ENCODE measurements at regions not wholly inside any gene's neighbourhood (a gene's known extent, or its start where the extent isn't known, plus 50 kb on each side); places are given as distances from the start of the nearest gene placed in this dataset.
"Not testable (repeated sequence)": the region's sequence is repeated elsewhere in the genome, so short reads cannot be mapped to it uniquely, and the experiment has no call there.

DNA sequence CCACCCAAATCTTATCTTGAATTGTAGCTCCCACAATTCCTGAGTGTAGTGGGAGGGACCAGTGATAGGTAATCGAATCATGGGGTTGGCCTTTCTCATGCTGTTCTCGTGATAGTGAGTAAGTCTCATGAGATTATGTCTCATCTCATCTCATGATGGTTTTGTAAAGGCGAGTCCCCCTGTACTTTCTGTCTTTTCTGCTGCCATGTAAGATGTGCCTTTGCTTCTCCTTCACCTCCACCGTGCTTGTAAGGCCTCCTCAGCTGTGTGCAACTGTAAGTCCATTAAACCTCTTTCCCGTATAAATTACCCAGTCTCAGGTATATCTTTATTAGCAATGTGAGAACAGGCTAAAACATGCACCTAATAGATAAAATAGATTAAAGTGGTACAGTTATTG is 756.4 kb upstream of the SLITRK5 start:
- TF ChIP-seq JUND (IDR thresholded peaks at IDR 0.05; ENCODE audit: low read depth) = no peak
- in situ Hi-C loops (cut with HindIII; ENCODE audit: low pct_unique_long_range_greater_than_20kb, low sequenced_read_pairs) = no loop called here

DNA sequence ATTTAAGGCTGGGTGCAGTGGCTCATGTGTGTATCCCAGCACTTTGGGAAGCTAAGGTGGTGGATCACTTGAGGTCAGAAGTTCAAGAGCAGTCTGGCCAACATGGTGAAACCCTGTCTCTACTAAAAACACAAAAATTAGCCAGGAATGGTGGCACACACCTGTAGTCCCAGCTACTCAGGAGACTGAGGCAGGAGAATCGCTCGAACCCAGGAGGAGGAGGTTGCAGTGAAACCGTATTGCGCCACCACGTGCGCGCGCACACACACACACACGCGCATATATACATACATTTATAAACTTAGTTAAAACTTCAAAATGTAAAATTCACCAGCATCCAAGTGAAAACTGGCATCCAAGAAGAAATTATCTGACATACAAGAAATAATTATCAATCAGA is 753.7 kb upstream of the SLITRK5 start:
- in situ Hi-C loops (cut with HindIII; ENCODE audit: low pct_unique_long_range_greater_than_20kb, low sequenced_read_pairs); DNase-seq (ENCODE audit: low read depth in 1 of 2, low spot score in 1 of 2): not testable (repeated sequence)

More for the DNA sequence above, 756.4 kb upstream of the SLITRK5 start:
- DNase-seq (ENCODE audit: low read depth in 1 of 2, low spot score in 1 of 2) = no peak

DNA sequence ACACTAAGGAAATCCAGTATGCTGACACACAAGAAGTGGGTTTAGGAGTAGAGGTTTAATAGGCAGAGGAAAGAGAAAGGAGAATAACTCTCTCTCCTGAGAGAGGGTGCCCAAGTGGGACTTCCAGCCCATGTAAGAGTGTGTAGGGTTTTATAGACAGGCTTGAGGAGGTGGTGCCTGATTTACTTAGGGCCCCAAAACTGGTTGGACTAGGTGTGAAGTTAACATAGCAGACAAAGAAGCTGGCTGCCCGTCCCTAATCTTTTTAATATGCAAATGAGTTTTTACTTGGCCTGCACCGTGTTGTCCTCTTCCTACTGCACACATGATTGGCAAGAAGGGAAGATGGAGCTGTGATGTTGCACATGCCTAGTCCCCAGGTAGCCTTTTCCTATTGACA is 752.5 kb upstream of the SLITRK5 start:
- DNase-seq (ENCODE audit: low read depth in 1 of 2, low spot score in 1 of 2) = no peak
- in situ Hi-C loops (cut with HindIII; ENCODE audit: low pct_unique_long_range_greater_than_20kb, low sequenced_read_pairs) = no loop called here
- TF ChIP-seq JUND (IDR thresholded peaks at IDR 0.05; ENCODE audit: low read depth) = no peak

DNA sequence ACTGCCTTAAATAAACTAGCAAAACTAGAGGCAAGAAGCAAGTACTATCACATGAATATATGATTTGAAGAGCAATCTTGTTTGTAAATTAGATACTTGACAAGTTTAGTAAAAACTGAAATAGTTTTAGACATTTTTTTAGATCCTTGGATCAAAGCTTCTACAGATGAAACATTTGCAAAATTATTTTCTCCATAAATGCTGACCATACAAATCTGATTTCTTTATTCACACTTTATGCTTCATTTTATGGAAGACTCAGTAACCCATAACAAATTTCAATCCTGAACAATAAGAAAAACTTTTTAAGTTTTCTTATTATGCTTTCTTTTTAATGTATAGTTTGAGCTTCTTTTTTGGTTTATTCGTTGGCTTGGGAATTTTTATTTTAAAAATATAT is 750.2 kb upstream of the SLITRK5 start:
- DNase-seq (ENCODE audit: low read depth in 1 of 2, low spot score in 1 of 2) = no peak
- TF ChIP-seq JUND (IDR thresholded peaks at IDR 0.05; ENCODE audit: low read depth) = no peak
- in situ Hi-C loops (cut with HindIII; ENCODE audit: low pct_unique_long_range_greater_than_20kb, low sequenced_read_pairs) = no loop called here

DNA sequence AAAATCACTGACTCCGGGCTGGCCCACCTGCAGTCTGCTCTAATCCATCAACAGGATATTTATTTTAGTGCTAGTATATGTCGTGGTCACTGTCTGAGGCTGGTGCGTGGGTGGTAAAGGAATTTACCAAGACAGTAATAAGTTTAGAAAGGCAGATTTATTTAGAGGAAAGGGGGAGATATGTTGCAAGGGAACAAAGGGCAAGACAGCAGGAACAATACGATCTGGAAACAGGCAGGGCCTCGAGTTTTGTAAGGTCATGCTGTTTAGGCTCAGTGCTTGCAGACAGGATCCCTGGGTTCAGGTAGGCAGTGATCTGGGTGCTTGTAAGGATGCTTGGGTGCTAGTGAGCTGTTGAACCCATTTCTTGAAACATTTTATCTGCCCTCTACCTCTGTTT is 748.2 kb upstream of the SLITRK5 start:
- no peak for TF ChIP-seq JUND (IDR thresholded peaks at IDR 0.05; ENCODE audit: low read depth)
- peak in 1 of 2 experiments; percentile 4 for DNase-seq (ENCODE audit: low read depth in 1 of 2, low spot score in 1 of 2)
- in situ Hi-C loops (cut with HindIII; ENCODE audit: low pct_unique_long_range_greater_than_20kb, low sequenced_read_pairs) = no loop called here

DNA sequence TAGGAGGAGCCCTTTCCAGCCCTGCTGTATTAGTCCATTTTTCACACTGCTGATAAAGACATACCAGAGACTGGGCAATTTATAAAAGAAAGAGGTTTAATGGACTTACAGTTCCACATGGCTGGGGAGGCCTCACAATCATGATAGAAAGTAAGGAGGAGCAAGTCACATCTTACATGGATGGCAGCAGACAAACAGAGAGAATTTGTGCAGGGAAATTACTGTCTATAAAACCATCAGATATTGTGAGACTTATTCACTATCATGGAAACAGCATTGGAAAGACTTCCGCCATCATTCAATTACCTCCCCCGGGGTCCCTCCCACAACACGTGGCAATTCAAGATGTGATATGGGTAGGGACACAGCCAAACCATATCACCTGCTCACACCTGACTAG is 744.3 kb upstream of the SLITRK5 start:
- DNase-seq (ENCODE audit: low read depth in 1 of 2, low spot score in 1 of 2); in situ Hi-C loops (cut with HindIII; ENCODE audit: low pct_unique_long_range_greater_than_20kb, low sequenced_read_pairs): not testable (repeated sequence)

DNA sequence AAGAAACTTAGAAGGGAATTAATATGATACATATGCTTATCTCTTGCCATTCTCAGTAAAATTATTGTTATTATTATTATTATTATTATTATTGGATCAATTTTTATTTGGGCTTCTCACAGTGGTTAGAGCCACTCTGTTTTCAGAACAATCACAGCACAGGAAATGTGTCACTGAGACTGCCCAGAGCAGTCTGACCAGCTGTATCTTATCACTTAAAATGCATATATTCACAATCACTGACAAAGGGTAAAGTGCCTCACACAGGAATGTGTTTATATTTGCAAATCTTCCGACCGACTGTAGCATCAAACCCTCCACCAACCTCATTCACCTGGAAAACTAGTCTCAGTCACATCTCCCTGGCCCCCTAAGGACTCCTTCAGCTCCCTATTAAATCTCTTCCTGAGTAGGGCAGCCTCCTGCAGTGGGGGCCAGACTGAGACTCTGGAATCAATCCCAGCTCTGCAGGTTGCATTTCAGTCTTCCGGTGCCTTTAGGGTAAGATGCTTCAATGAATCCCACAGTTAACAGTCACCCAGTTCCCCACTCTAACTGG is 738.3 kb upstream of the SLITRK5 start:
- DNase-seq (ENCODE audit: low read depth in 1 of 2, low spot score in 1 of 2) = no peak
- in situ Hi-C loops (cut with HindIII; ENCODE audit: low pct_unique_long_range_greater_than_20kb, low sequenced_read_pairs) = no loop called here
- TF ChIP-seq JUND (IDR thresholded peaks at IDR 0.05; ENCODE audit: low read depth) = no peak

DNA sequence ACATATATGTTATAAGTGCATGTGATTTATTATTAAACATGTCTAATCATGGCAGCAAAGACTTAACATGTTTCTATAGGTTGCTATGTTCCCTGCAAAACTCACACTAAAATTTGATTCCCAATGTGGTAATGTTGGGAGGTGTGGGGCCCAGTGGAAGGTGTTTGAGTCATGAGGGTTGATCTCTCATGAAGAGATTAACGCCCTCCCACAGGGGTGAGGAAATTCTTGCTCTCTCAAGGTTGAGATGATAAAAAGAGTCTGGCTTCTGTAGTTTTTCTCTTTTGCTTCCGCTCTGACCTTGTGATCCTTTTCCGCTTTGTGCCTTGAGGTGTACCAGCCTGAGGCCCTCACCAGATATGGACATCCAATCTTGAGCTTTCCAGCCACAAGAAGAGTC is 737.5 kb upstream of the SLITRK5 start:
- in situ Hi-C loops (cut with HindIII; ENCODE audit: low pct_unique_long_range_greater_than_20kb, low sequenced_read_pairs) = no loop called here
- no peak for DNase-seq (ENCODE audit: low read depth in 1 of 2, low spot score in 1 of 2)
- no peak for TF ChIP-seq JUND (IDR thresholded peaks at IDR 0.05; ENCODE audit: low read depth)

DNA sequence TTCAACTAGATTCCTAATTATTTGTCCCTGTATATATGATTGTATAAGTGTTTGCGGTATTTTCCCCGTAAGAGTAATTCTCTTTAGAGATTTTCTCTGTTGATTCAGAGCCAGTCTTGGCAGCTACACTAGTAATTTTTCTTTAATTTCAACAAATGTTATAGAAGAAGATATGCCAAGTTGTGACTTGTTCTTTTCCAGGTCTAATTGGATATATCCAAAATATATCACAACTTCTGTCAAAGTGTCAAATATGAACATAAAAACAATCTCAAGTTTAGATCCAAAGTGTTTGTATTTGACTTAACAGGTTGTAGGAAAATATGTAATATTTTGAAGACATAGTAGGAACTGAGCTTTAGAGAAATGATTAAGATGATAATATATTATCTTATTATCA is 733.9 kb upstream of the SLITRK5 start:
- DNase-seq (ENCODE audit: low read depth in 1 of 2, low spot score in 1 of 2) = no peak
- no peak for TF ChIP-seq JUND (IDR thresholded peaks at IDR 0.05; ENCODE audit: low read depth)
- in situ Hi-C loops (cut with HindIII; ENCODE audit: low pct_unique_long_range_greater_than_20kb, low sequenced_read_pairs) = no loop called here

DNA sequence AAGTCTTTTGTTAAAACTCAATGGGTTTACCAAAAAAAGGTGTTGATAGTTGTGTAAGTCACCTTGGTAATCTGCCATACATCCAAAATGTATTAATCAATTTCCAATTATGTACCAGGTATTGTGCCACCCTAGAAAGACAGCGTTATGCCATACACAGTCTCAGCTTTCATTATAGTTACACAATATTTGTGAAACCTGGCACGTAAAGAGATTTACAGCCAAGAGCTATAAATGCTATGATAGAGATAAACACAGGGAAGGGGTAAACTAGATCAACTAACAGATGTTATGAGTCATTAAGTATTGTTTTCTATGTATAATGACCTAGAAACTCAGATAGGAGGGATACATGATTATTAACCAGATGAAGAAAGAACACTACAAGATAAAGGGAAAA is 725.6 kb upstream of the SLITRK5 start:
- in situ Hi-C loops (cut with HindIII; ENCODE audit: low pct_unique_long_range_greater_than_20kb, low sequenced_read_pairs) = no loop called here
- TF ChIP-seq JUND (IDR thresholded peaks at IDR 0.05; ENCODE audit: low read depth) = no peak
- no peak for DNase-seq (ENCODE audit: low read depth in 1 of 2, low spot score in 1 of 2)

DNA sequence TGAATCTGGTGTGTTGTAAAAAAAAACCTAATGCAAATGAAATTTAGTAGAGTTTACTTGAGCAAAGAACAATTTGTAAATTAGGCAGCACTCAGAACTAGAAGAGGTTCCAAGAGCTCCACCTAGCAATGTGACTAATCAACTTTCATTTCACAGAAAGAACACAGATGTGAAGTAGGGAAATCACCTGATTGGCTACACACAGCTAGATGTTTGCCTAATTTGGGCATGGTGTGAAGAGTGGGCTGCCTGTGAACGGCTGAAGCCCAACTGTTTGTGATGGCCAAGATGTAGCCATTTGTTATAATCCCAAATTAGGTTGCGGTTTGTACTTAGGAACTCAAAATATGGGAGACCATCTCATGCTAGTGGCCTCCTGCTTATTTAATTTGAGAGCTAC is 724.4 kb upstream of the SLITRK5 start:
- no peak for TF ChIP-seq JUND (IDR thresholded peaks at IDR 0.05; ENCODE audit: low read depth)
- in situ Hi-C loops (cut with HindIII; ENCODE audit: low pct_unique_long_range_greater_than_20kb, low sequenced_read_pairs) = no loop called here
- no peak for DNase-seq (ENCODE audit: low read depth in 1 of 2, low spot score in 1 of 2)

DNA sequence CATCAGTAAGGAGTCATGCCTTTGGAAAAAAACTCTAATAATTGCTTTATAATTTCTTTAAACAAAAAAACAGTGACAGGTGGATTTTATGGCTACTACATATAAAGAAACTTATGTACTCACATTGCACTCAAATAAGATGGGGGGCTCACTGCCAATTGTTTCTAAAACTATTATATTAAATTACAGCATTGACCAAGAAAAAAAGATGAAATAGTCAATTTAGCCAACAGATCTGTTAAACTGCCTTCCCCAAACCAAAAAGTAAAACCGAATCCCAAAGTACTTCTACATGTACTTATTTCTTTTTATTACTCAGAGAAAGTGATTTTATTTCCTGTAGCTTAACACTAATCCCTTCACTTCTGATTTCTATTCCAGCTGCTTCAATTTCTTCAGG is 716.8 kb upstream of the SLITRK5 start:
- in situ Hi-C loops (cut with HindIII; ENCODE audit: low pct_unique_long_range_greater_than_20kb, low sequenced_read_pairs) = no loop called here
- DNase-seq (ENCODE audit: low read depth in 1 of 2, low spot score in 1 of 2) = no peak
- TF ChIP-seq JUND (IDR thresholded peaks at IDR 0.05; ENCODE audit: low read depth) = no peak

DNA sequence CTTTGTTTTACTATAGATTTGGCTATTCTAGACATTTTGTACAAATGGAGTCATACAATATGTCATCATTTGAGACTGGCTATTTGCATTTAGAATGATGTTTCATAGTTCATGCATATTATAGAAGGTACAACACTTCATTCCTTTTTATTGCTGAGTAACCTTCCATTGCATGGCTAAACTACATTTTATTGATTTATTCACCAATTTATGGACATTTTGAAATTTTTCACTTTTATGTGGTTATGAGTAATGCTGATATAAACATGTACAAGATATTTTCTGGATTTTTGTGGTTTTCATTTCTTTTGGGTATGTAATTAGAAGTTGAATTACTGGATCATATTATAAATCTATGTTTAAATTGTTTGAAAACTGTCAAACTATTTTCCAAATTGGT is 710.3 kb upstream of the SLITRK5 start:
- in situ Hi-C loops (cut with HindIII; ENCODE audit: low pct_unique_long_range_greater_than_20kb, low sequenced_read_pairs) = no loop called here
- TF ChIP-seq JUND (IDR thresholded peaks at IDR 0.05; ENCODE audit: low read depth) = no peak
- no peak for DNase-seq (ENCODE audit: low read depth in 1 of 2, low spot score in 1 of 2)

DNA sequence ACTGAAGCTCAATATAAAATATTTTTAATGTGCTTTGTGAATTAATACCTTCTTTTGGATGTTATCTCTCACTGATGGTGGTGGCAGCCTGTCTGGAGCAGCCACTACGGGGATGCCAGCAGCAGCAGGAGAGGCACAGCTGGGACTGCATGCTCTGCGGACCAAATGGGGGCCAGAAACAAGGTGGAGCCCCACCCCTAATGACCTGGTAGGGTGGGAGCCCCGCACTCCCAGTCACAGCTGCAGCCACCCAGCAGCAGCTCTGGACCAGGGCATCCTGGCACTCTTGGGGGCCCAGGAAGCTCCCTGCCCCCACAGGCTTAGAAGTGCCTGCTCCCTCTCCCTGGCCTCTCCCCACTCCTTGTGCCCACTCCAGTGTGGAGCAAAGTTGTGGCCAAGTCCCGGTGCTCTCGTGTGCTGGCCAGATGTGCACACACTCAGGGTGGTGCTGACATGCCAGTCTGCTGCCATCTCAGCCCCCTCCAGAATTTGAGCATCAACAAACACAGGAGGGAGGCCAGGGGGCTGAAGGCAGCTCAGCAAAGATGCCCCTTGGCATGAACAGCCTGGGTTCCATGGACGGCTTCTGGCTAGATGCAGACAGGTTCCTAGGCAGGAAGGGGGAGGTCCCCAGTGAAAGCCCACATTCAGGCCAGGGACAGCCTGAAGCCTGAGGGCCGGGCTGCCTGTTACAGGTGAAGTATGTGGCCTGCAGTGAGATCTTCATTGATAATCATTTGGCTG is 696.7 kb upstream of the SLITRK5 start:
- TF ChIP-seq JUND (IDR thresholded peaks at IDR 0.05; ENCODE audit: low read depth) = no peak
- in situ Hi-C loops (cut with HindIII; ENCODE audit: low pct_unique_long_range_greater_than_20kb, low sequenced_read_pairs) = no loop called here
- DNase-seq (ENCODE audit: low read depth in 1 of 2, low spot score in 1 of 2) = no peak

Data from T47D (cell line).